GM18861 (cell line): ENCODE measurements at regions not wholly inside any gene's neighbourhood (a gene's known extent, or its start where the extent isn't known, plus 50 kb on each side); places are given as distances from the start of the nearest gene placed in this dataset.

Experiments
- ATAC-seq: cut with Tn5 transposase; IDR thresholded peaks from one replicate; pipeline ENCODE4 v1.9.1; 2021; ENCODE audit not compliant: unreplicated experiment

DNA sequence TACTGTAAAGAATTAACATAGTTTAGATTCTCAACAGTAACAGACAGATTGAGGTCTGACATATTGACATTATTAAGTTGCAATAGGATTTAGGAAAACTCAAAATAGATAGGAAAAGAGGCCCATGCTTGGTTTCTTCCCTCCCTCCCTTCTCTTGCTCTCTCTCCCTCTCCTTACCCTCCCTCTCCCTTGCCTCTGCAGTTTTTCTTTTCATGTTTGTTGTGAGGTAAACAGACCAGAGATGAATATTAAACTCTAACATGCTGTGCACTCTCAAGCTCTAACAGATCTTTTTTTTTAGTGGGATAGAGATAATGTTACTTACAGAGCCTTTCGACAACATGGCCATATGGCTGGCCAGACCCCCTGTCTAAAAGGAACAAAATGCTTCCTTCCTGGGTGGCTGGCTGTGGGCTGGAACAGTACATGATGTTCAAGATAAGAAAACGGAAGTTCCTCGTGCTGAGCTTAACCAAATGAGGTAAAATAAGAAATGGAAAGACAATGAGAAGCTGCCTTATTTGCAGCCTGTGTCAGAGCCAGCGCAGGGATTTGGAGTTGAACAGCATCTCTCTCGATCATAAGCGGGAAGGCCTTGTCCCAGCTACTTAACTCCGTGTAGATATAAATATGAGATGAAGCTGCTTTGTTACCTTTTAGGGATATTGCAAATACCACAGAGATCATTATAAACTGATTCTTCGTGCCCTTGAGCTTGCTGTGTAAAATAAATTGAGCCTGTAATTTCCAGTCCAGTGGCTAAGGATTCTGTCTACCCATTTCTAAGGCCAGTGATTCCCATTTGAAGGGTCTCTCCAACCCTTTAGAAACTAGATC lies 391.9 kb upstream of the NPVF start:
- ATAC-seq, result no peak

DNA sequence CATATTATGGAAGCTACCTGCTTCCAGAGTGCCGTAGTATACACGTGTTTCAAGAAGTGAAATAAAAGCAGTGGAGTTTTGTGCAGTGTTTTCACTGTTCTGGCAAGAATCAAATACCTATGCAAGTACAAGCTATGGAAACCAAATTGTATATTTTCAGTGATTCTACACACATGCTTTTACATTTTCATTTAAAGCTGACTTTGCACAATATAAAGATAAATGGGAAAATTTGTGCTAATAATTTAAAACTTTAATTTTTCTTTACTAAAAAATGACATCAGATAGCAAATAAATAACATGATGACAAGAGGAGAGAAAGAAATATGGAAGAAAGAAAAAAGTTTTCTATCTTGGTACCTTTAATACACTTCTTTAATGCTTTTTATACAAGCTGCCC lies 393.7 kb upstream of the NPVF start:
- ATAC-seq, result no peak

DNA sequence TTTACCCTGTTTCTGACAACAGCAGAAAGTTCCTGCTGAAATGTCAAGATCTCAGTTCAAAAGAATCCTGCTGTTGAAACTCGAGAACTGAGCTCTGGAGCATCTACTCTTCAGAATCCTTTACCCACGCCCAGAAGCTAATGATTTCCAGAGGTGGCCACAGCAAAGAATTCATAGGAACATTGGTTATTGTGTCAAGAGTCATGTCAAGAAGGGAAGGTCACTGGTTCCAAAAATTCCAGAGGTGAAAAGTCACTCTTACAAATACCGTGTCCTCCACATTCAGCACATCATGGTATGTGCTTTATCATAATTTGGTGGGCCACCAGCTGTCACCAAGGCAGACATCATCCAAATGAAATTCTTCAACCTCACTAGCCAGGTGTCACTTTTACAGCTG lies 394.4 kb upstream of the NPVF start:
- no peak for ATAC-seq

DNA sequence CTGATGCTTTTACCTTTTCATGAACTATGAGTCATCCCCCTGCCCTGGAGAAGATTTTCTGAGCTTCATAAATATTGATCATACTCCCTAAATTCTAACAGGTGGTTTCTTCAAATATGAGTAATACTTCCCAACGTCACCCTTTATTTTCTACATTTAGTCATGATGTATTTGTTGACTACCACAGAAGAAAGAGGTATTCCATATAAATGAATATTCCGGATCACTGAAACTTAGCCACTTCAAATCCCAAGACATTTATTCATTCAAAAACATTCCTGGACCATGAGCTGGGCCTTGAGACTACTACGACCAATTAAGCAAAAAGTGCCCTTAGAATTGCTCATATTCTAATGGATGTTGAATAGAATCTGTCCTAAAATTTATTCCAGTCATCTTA lies 395.8 kb upstream of the NPVF start:
- ATAC-seq, result no peak

DNA sequence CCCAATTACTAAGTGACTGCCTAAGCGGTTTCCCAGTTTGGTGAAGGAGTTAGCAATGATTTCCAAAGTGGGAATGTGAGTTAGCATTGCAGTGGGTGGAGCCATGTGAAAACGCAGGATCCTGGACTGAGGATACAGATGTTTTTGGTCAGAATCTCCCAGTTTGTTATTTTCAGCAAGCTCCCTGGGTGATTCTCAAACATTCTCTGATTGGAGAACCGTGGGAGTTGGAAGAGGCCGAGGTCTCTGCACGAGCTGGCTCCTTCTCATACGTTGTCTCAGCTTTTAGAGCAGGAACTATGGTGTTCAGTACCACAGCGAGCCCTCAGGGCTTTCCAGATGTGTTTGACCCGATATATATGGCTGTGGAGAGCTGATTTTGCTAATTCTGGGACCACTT lies 396.5 kb upstream of the NPVF start:
- ATAC-seq, result no peak

DNA sequence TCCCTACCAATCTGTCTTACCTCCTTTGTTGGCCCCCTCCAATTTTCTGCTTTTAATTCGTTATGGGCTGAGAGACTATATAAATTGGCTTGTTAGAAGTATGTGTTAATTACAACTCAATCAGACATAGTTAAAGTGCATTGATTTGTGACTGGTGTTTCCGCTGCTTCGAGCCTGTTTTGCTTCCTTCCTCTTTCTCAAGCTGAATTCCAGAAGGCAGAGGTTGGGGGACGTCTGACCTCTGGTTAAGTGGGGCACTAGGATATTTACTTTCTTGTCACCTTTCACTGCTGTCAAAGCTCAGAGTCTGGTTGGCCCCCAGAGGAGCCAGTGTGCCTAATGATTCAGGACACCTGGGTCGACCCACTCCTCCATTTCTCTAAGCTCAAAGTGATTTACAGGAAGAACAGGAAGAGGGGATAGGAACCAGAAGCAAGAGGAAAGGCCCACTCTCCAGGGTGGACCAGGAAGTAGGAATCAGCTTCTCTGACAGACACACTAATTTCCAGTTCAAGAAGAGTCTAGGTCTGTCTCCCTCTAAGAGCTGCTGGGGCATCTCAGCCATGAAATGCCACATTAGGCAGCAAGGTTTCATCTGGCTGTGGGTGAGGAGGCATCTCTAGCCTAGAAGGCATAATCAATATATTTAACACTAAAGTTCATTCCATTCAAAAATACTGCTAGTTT lies 397.2 kb upstream of the NPVF start:
- no peak for ATAC-seq

DNA sequence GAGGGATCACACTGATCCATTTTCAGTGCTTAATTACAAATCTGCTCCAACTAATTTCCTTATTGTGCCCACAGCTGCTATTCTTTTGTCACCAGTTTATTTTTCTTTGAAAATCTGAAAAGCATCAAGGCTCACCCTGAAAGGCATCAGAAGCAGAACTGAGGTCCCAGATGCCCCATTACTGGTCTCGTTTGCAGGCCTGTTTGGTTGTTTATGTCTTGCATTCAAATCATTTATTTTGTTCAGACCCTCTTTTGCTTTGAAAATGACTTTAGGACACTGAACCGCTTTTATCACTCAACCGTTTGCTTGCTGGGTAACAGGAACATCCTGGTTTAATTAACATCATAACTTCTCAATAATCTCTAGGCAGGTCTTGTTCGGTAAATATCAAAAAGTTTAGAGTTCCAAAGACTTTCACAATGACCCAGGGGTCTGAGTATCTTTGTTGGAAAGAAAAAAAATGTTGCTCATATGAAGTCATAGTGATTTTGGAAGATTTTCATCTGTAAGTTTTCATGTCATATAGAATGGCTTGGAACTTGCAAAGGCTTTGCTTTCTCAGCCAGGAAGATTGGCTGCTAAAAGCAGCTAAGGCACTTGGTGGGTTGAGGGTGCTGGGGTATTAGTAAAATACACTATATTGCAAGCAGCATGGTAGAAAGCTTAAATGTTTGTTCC lies 398.3 kb upstream of the NPVF start:
- no peak for ATAC-seq

DNA sequence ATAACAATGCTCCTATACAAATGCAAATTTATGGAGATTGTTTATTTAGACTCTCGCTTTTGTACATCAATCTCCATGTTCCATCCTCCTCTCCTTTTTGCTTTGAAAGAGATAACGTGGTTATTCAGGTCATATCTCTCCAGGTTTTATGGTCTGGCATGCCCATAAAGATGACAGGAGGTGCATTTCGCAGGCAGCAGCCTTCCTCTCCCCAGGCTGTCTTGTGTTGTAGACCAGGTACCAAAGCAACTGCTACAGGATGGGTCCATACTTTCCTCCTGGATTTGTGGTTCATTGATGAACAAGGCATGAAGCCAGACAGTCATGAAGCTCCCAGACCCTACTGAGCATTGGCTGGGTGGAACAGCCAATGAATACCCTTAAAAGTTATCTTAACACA lies 400.2 kb upstream of the NPVF start:
- ATAC-seq, result no peak

DNA sequence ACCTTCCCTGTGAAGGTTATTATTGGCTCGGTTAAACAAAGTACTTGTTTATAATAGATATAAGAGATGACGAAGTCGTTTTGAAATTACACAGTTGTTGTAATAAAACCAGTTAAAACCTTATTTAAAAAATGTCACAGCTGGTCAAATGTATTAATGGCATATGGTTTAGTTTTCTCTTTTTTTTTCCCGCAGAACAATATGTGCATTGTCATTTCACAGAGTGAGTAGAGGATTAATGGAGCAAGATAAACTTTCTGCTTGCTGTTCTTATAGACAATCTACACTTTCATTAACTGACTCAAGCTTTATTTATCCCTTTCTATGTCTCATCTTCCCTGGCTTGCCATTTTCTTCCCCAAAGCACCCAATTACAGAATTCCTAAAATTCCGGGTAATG lies 404.3 kb upstream of the NPVF start:
- no peak for ATAC-seq

DNA sequence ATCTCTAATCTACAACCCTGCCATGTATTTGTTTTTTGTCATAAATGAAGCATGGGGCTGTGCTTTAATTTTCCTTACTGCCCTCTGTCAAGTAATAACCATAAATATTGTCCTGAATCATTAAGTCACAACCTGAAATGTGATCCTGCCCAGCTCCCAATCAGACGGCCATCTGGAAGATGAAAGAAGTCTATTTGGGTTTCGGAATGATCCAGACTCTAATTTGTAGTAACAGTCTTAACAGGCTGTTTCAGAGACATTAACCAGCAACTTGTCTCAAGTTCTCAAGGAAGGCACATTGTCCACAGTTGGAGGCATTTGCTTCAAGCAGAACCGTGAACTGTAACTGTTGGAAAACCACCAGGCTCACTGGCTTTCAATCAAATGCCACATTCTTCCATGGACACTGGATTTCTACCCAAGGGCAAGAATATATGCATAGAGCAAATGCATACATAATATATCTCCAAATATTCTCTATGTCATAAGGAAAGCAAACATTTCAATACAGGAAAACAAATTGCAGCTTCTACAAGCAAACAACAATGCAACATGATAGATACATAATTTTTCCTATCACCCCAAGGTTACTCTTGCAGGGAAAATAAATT lies 405.2 kb upstream of the NPVF start:
- ATAC-seq, result no peak

DNA sequence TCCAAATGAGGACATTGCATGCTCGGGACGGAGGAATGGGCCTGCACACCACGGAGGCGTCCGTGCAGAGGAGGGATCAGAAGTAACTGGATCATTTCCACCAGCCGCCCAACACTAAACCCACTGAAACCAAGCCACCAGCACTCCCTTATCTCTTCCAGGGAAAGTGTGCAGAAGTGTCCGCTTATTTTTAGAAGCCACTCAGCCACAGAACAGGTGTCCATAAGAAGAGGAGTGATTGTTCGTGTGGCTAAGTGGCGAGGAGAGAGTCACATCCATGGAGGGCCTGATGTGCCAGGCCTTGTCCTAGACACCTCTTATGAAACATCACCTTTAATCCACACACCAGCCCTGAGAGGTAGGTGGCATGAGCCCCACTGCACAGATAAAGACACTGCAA lies 407.9 kb upstream of the NPVF start:
- no peak for ATAC-seq

DNA sequence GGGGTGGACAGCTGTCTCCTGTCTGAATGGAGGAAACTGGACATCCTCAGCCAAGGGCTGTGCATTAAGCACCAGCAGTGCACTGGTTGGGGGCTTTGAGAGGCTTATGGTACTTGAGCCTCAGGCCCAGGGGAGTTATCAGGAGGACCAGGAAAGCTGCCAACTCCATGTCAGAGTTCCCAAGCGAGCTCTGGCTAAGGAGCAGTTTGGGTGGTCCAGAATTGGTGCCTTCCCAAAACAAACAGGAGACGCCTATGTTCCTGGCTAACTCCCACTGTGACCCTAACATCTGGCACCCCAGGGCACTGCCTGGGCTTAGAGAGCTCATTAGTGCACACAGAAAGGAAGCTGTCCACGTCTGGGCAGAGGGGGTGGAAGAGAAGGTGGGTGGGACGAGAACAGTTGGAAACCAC lies 408.6 kb upstream of the NPVF start:
- no peak for ATAC-seq

DNA sequence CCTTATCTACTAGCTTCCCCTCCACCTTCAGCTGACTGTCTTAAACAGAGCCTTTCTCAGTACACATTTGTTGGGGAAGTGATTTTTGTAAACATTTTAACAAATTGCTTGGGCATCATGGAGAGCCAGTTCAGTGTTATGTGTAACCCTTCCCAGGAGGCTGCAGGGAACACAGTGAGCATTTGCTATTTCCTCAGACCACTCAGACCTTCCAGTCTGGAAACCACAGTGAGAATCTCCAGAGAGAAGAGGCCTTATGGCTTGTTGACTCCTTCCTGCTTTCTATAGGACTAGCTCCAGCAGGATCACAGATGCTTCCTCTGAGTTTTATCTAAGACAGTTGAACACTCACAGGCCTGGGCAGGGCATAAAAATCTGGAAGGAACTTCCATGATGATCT lies 409.8 kb upstream of the NPVF start:
- no peak for ATAC-seq

DNA sequence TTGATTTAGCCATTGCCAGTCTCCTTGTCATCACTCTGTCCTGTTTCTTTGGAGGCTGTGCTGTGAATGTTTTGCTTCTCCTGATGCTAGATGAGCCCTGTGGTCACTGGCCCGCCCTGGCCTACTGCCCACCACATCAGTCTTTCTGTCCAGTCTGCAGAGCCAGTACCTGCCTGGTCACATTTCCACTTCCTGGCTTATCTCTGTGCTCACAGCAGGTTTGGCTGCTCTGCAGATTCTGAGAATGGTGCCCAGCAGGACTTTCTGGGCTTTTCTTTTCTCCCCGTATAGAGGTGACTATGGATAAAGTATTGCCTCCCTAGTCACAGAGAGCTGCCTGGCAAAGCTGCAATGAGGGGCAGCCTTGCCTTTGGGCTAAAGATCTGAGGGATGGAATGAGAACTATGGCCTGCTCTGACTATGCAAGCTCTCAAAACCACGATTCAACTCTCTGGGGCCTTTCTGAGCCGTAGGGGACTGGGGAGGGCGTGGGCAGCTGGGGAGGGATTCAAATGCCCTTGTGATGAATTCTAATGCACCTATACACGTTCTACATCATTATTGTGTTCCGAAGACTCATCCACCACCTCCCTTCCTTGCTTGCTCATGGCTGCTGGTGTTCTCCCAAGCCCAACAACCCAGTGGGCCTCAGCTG lies 410.4 kb upstream of the NPVF start:
- ATAC-seq, result no peak

DNA sequence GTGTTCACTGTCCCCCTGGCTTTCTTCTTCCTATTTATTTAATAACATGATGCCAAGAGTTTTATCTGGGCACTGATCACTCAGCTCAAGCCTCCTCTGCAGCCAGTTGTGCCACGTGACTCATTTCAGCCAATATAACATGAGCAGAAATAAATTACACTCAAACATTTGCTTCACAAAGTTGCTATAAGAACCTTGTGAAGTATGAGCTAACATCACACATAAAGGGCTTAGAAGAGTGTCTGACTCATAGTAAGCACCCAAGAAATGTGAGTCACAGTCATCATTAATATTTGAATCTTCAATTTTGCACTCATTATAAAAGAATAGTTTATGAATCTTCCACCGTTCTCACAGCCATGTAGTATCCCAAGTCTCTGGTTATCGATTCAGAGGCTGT lies 414.6 kb upstream of the NPVF start:
- no peak for ATAC-seq

DNA sequence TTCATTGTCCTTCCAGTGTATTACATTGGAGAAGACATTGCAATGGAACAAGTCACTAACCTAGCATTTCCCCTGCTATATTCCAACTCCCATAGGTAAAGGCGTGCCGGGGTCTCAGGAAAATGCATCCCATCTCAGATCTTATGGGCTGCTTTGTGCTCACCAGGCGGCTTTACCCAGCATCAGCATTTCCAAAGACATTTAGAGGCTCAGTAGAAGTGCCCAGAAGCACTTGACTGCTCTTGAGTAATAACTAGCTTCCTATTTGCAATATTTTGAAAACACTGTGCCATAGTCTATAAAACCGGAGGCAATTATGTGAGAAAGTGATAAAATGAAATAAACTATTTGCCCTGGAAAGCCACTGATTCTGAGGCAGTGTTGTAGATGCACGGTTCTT lies 415.0 kb upstream of the NPVF start:
- ATAC-seq, result no peak

DNA sequence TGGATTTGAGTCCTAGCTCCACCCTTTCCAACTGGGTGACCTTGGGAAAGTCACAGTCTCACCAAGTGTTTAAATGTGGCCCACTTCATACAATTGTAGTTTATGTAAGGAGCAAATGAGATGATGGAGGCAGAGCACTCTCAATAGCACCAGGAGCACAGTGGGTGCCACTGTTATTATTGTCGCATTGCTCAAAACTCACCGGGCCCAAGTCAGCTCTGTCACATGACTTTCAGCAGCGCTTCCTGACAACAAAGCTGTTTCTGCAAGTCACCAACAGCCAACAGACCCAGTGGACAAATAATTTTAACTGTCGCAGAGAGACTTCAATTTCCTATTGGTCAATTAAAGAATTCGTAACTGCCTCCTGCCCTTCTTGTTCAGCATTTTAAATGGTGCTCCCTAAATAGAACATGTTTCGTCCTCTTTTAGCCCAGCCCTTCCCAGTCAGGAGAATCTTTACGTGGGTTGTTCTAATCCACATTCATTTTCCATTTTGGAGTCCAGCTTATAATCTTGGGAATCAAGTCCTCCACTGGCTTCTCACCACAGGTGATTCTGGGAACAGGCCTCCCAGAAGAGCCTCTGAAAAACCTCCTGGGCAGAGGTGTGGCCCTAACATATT lies 415.6 kb upstream of the NPVF start:
- ATAC-seq, result no peak

DNA sequence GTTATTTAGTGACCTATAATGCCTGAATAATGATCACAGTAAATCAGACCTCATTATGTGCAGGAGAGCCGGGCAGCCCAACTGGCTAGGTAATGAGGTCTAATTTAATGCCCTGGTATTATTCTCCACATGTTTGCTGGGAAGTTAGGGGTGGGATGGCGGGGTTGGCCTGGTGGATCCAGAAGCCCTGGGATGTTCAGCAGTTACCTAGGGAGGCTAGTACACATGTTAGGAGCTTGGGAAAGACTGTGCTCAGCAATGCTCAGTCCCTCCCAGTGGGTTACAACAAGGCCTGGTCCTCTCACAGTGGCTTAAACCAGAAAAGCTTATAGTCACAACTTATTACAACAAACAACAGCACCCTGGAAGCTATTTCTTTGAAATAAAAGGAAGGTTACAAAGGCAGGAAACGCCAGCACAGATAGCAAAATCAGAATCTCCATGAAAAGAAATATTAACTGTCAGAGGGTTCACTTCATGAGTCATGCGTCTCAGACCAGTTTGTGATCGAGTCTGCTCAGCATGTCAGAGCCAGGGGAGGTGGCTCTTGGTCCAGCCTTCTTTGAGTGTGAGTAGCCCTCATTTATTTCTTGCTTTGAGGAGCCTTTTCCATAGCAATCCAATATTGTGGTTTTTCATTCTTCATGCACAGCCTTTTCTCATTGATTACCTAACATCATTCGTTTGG lies 418.6 kb upstream of the NPVF start:
- ATAC-seq, result no peak

DNA sequence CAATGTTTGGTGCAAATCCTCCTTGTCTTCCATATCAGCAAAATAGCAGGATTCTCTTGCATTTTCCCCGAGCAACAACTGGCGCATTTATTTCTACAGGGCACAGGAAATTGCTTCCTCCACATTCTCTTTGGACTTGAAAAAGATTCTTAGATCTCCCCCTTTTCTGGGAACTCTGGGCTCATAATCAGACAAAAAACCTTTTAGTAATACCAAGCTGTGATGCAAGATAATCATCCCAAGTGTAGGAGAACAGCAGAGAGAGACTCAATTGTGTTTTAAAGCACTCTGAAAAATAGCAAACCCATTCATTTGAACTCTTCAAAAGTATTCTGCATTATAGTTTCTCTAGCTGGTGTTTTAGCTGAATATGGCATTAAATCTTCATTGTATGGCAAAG lies 419.6 kb upstream of the NPVF start:
- ATAC-seq, result no peak

DNA sequence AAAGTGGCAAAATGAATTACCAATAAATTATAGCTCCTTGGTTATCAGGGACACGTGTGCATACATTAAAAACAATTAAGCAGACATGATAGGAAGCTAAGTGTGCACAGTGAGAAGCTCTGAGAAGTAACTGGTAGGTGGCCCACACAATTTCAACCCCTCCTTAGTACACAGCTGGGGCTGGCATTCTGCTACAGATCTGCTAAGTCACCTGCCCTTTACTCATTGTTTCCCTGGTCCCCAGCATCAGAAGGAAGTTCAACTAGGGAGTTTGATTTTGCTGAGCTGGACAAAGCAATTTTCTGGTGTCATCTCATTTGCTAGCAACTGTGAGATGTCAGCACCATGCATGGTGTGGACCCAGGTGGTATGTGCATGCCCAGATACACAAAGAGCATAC lies 424.1 kb upstream of the NPVF start:
- ATAC-seq, result no peak
